GM12892 (cell line): ENCODE measurements at regions not wholly inside any gene's neighbourhood (a gene's known extent, or its start where the extent isn't known, plus 50 kb on each side); places are given as distances from the start of the nearest gene placed in this dataset.

Source experiments
- POLR2A ChIP-seq: IDR thresholded peaks from 2 replicates; pipeline ENCODE4 v1.6.1; 2011; ENCODE audit warnings: low read depth, low read length, control low read depth
- POLR2AphosphoS5 ChIP-seq: IDR thresholded peaks from 2 replicates; pipeline ENCODE4 v1.6.1; 2011; ENCODE audit warnings: low read depth, low read length, control low read depth

DNA sequence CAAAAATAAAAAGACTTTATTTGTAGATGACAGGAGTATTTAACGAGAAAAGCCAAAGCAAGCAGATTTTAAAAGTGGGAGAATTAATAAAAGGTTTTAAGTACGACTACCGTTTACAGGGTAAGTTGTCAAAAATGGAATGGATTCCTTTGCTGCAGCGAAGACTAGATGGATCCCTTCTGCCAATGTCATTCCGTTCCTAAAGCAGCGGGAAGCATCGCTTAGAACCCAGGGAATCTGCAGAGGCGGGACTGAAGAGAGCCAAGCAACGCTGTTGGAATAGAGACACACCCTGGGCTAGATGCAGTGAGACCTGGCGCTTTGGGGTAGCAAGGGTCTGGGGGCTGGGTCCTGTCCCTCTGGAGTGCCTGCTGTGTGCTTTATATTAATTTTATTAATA lies 303.1 kb upstream of the MKI67 start:
- TF ChIP-seq POLR2A: no peak
- TF ChIP-seq POLR2AphosphoS5: no peak
